ENCODE measurements at regions not wholly inside any gene's neighbourhood (a gene's known extent, or its start where the extent isn't known, plus 50 kb on each side); places are given as distances from the start of the nearest gene placed in this dataset.

- no peak for DNase-seq (ENCODE audit: low spot score)
These were observed 536.0 kb upstream of the CDH2 start for GRCh38 chr18:28712796-28713425.

- no peak for DNase-seq (ENCODE audit: low spot score)
These were observed 535.2 kb upstream of the CDH2 start for GRCh38 chr18:28712172-28712571.

GRCh38 chr18:28711096-28711495 is 534.2 kb upstream of the CDH2 start:
- DNase-seq (ENCODE audit: low spot score) = no peak

- DNase-seq (ENCODE audit: low spot score) = no peak
These were observed 530.1 kb upstream of the CDH2 start for GRCh38 chr18:28707006-28707405.

GRCh38 chr18:28706397-28706796 is 529.5 kb upstream of the CDH2 start:
- no peak for DNase-seq (ENCODE audit: low spot score)

GRCh38 chr18:28705482-28705881 is 528.6 kb upstream of the CDH2 start:
- no peak for DNase-seq (ENCODE audit: low spot score)

- DNase-seq (ENCODE audit: low spot score) = no peak
These were observed 515.4 kb upstream of the CDH2 start for GRCh38 chr18:28692337-28692736.

GRCh38 chr18:28691496-28691840 is 514.5 kb upstream of the CDH2 start:
- DNase-seq (ENCODE audit: low spot score) = no peak

GRCh38 chr18:28690836-28691495 is 514.0 kb upstream of the CDH2 start:
- no peak for DNase-seq (ENCODE audit: low spot score)

GRCh38 chr18:28690100-28690499 is 513.2 kb upstream of the CDH2 start:
- no peak for DNase-seq (ENCODE audit: low spot score)

GRCh38 chr18:28689588-28689987 is 512.7 kb upstream of the CDH2 start:
- DNase-seq (ENCODE audit: low spot score) = no peak

GRCh38 chr18:28684746-28685355 is 507.9 kb upstream of the CDH2 start:
- peak; percentile 27 for DNase-seq (ENCODE audit: low spot score)

- no peak for DNase-seq (ENCODE audit: low spot score)
These were observed 506.0 kb upstream of the CDH2 start for GRCh38 chr18:28682912-28683311.

- DNase-seq (ENCODE audit: low spot score) = no peak
These were observed 492.2 kb upstream of the CDH2 start for GRCh38 chr18:28669165-28669564.

- DNase-seq (ENCODE audit: low spot score) = no peak
These were observed 489.3 kb upstream of the CDH2 start for GRCh38 chr18:28666216-28666615.

GRCh38 chr18:28657961-28658360 is 481.0 kb upstream of the CDH2 start:
- no peak for DNase-seq (ENCODE audit: low spot score)

- DNase-seq (ENCODE audit: low spot score) = no peak
These were observed 475.7 kb upstream of the CDH2 start for GRCh38 chr18:28652654-28653053.

GRCh38 chr18:28651298-28651697 is 474.4 kb upstream of the CDH2 start:
- no peak for DNase-seq (ENCODE audit: low spot score)

- DNase-seq (ENCODE audit: low spot score) = no peak
These were observed 473.9 kb upstream of the CDH2 start for GRCh38 chr18:28650860-28651259.

- no peak for DNase-seq (ENCODE audit: low spot score)
These were observed 471.0 kb upstream of the CDH2 start for GRCh38 chr18:28647961-28648360.

- no peak for DNase-seq (ENCODE audit: low spot score)
These were observed 461.0 kb upstream of the CDH2 start for GRCh38 chr18:28637897-28638296.

GRCh38 chr18:28635530-28635929 is 458.6 kb upstream of the CDH2 start:
- no peak for DNase-seq (ENCODE audit: low spot score)

- DNase-seq (ENCODE audit: low spot score) = no peak
These were observed 449.8 kb upstream of the CDH2 start for GRCh38 chr18:28626756-28627155.

- DNase-seq (ENCODE audit: low spot score) = no peak
These were observed 431.1 kb upstream of the CDH2 start for GRCh38 chr18:28607991-28608390.

Measured in GM03348 (cell line).